GM18868 (cell line): ENCODE measurements at regions not wholly inside any gene's neighbourhood (a gene's known extent, or its start where the extent isn't known, plus 50 kb on each side); places are given as distances from the start of the nearest gene placed in this dataset.

Source experiments
- ATAC-seq: cut with Tn5 transposase; IDR thresholded peaks from one replicate; pipeline ENCODE4 v1.9.1; 2021; ENCODE audit warnings: mild to moderate bottlenecking, moderate library complexity; ENCODE audit not compliant: unreplicated experiment

DNA sequence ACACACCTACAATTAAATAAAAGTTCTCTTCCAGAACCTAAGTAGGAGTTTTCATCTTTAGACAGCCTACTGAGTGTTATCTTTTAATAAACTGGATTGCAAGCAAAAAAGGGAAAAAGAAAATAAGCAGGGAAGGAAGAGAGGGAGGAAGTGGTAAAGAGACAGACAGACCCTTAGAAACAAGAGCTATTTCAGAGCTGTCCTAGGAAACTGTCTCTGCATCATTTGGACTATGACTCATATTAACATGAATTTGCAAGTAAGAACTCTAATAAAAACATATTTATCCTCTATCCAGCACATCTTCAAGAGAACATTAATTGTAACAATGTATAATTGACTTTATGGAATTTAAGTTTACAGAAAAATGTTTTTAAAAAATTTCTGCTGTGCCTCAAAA is 438.8 kb upstream of the USP15 start:
- ATAC-seq, result no peak

DNA sequence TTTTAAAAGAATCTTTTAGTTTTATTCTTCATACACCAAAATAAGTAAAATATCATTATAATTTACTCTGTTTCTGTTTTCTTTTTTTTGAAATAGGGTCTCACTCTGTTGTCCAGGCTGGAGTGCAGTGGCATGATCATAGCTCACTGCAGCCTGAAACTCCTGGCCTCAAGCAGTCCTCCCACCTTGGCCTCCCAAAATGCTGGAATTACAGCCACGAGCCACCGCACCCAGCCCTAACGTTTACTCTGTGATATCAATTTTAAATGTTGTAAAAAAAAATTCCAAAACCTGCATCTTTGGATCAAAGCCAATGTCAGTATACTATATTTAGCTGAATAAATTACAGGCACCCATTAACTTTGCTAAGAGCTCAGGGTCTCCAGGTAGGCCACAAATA is 437.1 kb upstream of the USP15 start:
- ATAC-seq, result no peak

DNA sequence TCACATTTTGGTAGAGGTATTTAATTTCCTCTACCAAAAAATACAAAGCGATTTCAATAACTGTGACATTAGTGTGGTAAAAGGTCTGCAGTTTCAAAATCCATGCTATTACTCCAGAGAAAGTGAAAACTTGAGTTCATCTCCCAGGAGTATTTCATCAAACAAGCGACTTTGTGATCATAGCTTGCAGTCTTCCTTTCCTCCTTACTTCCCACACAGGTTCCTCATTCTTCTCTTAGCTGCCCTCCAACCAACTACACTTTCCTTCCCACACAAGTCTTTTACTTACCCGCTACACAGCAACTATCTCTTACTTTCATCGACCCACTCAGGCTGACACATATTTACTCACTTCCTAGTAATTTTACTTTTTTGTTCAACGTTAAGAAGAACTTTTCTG is 413.4 kb upstream of the USP15 start:
- ATAC-seq, result no peak

DNA sequence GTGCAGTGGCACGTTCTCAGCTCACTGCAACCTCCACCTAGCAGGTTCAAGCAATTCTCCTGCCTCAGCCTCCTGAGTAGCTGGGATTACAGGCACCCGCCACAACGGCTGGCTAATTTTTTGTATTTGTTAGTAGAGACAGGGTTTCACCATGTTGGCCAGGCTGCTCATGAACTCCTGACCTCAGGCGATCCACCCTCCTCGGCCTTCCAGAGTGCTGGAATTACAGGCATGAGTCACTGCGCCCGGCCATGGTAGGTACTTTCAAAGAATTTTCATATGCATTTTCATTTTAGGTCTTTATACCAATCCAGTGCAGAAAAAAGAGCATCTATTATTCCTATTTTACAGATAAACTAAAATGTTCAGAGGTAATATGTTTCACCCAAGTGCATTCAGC is 411.3 kb upstream of the USP15 start:
- ATAC-seq, result no peak

DNA sequence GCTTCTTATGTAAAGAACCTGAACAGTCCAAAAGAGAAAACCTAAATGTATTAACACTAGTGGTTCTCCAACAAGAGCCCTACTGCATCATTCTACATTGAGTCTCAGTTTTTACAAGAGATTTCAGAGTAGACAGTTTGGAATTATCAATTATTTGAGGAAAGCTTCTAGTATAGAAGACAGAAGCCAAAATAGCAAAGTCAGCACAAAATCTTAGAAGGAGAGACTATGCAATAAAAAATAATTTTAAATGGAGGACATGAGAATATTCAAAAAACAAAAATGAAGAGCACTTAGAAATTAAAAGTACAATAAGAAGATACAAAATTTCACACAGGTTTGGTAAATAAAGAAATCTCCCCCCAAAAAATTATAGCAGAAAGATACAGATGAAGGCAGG is 406.3 kb upstream of the USP15 start:
- ATAC-seq, result no peak

DNA sequence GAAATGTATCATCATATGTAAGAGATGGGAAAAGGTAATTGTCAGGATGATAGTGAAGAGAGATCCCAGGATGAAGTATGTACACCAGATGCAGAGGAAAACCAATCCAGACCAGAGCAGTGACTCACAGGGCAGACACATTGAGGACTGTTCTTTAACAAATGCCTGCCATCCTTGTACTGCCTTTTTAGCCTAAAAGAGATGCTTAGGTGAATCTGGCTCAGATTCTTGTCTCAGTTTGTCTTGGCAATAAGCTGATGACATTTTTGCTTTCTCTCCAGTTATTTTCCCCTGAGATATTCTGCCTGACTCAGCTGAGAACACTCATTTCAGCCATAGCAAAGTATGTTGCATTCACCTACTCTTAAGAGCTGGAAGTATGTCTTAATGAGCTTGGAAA is 405.3 kb upstream of the USP15 start:
- ATAC-seq, result no peak

DNA sequence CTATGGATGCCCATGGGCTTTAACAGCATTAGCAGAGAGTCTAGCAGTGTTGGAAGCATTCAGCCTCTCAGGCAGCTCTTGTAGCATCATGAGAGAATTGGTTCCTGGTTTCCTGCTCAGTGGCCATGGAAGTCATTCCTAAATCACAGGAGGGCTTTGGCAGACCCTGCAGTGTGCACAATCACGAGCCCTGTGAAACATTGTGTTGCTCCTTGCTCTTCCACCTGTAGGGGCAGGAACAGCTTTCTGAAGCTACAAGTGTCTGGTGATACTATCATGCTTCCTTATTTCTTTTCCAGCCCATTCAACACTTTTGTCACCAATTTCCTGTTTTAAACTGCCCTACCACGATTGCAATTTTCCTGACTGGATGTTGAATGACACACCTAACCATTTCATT is 402.2 kb upstream of the USP15 start:
- ATAC-seq, result no peak

DNA sequence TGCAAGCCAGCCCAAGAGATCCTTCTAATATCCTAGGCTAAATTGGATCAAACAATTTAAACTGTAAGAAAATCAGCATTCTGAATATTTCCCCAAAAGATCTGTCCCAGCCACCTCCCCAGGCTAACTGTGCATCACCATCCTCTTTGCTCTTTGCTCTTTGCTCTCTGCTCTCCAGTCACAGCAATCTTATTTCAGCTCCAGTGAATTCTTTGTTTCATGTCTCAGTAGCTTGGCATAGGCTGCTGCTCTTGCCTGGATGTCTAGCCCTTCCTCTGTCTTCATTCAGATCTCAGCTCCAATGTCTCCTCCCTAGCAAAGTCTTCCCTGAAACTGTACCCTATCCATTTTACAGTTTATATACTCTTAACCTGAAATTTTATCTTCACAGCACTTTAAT is 399.8 kb upstream of the USP15 start:
- no peak for ATAC-seq

DNA sequence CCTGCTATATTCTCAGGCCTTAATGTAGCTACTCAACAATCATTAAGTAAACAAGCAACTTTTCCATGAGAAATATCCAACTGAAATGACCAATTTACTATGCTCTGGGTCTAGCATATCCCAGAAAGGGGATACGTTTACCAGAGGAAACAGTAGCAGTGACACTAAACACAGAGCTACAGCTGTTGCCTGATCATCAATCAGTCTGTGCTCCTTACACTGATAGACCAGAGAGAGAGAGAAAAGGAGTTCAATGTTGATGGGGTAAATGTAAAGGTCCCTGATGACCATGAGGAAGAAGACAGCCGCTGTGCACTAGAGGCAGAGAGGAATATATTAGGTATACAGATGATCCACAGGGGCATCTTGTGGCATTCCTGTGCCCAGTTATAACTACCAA is 397.2 kb upstream of the USP15 start:
- ATAC-seq, result no peak

DNA sequence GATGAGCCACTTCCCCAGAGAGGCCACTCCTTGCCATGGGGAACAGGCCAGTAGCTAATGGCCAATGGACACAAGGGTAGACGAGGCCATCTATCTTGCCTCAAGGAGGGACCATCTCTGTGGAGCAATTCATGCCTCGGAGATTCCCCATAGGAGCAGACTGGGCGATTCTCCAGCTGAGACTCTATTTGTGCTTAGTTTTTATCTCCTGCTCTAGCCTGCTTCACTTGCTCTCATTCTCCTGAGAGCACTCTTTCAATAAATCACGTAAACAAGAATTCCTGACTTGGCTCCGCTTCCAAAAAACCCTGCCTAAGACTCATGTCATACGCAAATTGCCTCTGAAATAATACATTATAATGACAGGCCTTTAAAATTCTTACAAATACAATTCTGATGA is 396.4 kb upstream of the USP15 start:
- no peak for ATAC-seq

DNA sequence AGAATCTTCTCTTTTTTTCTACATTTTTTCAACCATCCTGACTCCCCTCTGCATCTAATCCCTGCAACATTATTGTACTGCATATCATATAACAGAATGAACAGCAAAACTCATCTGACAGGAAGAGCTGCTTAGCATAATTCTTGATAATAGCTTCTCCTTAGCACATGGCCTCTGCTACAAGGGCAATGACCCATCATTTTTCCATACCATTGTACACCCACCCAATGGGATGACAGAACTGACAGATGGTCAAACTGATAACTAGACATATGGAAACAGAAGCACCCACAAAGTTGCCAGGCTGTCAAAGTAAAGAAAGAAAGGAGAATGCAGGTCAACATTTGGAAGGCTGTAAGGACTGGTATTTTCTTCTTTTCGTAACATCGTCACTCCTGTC is 390.4 kb upstream of the USP15 start:
- no peak for ATAC-seq

DNA sequence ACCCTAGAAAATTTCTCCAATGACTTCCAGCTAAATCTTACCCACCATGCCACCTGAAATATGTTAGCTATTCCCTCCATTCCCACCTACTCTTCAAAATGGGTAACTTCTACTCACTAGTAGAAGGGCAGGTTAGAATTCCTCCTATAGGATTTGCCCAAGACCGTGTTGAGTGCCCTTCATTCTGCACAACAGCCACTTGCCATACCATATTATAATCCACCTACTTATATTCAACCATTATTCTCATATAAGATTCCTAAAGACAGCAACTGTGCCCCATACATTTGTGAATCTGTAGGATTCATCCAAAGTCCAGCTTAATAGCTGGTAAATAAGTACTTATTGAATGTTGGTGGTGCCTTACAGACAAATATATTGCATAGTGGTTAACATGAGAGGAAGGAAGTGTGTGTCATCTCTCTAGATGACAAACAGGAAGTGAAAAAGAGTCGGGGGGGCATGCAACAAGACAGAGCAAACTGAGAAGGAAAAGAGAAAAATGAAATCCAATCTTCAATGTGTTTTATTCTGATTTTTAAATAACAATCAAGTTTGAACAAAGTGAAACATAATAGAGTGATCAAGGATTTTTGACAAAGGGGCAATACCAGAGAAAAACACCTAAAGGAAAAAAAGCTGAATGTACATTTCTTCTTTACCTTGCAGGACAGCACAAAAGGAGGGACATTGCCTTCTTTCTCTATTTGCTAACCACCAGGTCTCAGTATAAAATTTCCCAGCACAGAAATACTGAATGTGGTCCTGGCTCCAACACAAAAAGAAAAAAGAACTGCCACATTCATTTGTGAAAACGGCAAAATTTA is 389.3 kb upstream of the USP15 start:
- ATAC-seq, result peak; percentile 91

DNA sequence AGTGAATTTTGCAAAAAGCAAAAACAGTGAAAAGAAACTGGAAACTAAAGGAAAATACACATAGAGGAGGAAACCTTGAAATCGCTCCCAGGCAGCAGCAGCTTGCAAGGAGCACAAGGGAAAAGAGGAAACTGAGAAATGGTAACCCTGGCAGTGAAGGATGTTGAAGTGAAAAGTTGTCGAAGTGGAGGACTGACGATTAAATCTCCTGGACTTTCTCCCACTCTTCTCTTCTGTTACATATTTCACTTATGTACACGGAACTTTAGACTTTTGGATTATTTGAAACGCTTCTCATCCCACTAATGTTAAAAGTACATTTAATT is 388.8 kb upstream of the USP15 start:
- no peak for ATAC-seq

DNA sequence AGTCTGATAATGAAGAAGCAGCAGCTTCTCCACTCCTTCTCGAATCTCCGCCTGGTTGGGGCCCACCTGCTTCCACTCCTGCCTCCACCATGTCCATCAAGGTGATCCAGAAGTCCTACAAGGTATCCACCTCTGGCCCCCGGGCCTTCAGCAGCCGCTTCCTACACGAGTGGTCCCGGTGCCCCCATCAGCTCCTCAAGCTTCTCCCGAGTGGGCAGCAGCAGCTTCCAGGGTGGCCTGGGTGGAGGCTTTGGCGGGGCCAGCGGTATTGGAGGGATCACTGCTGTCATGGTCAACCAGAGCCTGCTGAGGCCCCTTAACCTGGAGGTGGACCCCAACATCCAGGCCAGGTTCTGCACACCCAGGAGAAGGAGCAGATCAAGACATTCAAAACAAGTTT is 381.0 kb upstream of the USP15 start:
- ATAC-seq, result no peak

DNA sequence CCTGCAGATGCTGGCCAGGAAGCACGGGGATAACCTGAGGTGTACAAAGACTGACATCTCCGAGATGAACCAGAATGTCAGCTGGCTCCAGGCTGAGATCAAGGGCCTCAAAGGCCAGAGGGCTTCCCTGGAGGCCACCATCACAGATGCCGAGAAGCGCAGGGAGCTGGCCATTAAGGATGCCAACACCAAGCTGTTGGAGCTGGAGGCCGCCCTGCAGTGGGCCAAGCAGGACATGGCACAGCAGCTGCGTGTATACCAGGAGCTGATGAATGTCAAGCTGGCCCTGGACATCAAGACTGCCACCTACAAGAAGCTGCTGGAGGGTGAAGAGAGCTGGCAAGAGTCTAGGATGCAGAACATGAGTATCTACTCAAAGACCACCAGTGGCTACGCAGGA is 380.0 kb upstream of the USP15 start:
- ATAC-seq, result no peak

DNA sequence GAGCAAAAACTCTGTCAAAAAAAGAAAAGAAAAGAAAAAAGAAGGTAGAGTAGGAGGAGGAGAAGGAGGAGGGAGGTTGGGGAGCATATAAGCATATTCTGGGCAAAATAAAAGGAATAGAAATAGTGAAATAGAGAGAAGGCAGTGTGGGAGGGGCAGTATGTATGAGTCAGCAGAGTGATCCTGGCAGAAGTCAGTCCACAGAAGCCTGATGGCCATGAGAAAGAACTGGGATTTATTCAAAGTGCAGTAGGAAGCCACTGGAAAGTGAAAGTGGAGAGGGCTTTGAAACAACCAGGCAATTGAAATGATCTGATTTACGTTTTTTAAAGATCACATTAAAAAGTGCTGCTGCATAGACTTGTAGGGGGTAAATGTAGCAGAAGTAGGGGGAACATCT is 368.6 kb upstream of the USP15 start:
- ATAC-seq, result no peak

DNA sequence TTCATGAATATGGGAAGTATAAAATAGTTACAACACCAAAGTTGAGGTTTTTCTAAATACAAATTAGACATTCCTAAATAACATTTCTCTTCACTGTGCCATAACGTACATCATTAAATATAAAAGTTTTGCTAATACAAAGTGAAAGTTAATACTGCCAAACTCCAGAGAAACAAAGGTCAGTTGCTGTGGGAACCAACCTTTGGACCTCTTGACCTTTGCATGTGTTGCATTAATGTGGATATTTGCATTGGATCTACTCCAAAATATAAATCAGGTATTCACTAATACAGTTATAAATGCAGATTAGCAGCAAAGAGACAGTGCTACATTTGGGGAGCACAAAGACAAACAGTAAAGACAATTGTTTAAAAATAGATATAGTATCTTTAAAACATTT is 366.0 kb upstream of the USP15 start:
- no peak for ATAC-seq

DNA sequence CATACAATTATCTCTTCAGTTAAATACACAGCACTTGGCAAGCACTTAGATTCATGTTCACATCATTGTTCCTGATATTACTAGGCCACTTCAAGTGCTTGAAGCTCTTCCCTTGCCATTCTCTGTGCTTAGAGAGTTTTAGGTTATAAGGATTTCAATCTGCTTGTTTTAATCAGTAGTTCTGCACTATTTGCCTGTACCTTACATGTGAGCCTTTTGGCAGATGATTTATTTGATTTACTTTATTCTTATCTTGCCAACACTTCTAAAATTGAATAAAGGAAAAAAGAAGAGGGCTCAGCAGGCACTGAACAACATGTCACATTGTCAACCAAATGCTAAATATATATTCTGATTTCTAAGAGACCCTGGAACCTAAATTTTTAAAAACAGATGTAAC is 363.8 kb upstream of the USP15 start:
- ATAC-seq, result no peak

DNA sequence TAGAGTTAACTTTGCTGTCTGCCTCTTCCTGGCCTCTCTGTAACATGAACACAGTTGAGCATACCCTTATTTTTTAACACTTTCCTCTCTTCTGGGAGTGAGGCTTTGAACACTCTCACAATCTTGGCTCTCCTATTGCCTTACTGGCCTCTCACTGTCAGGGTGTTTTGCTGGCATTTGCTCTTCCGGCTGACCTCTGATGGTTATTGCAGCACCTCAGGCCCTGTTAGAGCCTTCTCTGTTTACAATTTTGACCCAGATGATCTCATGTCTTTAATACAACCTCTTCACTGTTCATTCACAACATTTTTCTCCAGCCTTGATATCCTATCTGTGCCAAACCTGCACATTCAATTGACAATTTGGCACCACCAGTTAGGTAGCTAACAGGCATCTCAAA is 357.8 kb upstream of the USP15 start:
- no peak for ATAC-seq

DNA sequence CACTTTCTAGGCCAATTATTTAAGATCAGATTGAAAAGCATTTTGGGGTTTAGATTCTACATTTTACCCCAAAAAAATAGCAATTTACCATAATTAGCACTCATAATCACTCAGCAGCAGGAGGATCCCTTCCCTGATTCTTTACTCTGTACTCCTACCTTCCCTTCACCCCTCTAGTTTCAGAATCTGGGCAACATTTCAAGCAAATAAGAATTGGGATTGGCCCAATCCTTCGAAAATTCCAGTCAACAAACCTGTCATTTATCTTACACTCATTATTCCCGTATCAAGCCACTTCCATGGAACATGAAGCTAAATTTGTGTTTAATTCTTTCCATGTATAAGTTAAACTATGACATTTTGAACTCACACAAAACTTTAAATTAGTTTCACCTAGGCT is 349.1 kb upstream of the USP15 start:
- no peak for ATAC-seq

DNA sequence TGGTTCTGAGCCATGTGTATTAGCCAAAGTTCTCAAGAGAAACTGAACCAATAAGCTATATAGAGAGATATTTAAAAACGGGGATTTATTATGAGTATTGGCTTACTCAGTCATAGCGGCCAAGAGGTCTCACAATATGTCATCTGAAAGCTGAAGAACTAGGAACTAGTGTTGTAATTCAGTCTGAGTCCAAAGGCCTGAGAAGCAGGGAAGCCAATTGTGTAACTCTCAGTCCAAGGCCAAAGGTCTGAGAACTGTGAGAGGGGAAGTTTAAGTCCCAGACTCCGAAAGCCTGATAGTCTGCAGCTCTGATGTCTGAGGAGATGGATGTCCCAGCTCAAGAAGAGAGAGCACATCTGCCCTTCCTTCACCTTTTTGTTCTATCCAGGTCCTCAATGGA is 344.8 kb upstream of the USP15 start:
- no peak for ATAC-seq

DNA sequence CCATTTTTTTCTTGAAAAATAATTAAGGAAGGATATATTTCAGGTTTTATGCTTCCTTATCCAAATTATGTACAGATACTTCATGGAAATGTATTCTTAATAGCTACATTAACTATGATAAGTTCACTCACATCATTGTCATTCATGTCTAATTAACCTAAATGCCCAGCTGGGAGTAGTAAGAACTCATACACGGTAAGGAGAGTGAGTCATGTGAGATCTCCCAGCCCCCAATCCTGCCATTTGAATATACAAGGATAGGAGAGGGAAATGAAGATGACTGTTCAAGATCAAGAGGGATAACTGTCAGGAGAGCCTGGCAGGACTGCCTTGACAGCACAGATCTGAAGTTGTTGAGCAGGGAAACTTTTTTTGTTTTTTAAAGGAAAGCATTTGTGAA is 343.4 kb upstream of the USP15 start:
- no peak for ATAC-seq

DNA sequence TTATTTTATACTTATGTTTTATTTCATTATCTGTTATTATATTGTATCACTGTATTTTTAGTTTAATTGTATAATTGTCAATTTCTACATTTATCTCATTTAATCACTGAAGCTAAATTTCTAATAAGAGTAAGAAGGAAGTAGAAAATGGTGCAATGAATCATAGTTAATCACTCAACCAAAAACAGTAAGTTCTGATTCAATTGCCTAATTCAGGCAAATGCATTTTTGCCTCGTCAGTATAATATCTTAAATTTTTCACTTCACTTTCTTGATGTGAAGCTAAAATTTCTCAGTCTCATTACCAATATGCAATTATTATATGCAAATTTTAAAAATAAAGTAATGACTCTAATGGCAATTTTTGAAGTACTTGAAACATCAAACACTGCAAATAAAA is 340.5 kb upstream of the USP15 start:
- ATAC-seq, result no peak

DNA sequence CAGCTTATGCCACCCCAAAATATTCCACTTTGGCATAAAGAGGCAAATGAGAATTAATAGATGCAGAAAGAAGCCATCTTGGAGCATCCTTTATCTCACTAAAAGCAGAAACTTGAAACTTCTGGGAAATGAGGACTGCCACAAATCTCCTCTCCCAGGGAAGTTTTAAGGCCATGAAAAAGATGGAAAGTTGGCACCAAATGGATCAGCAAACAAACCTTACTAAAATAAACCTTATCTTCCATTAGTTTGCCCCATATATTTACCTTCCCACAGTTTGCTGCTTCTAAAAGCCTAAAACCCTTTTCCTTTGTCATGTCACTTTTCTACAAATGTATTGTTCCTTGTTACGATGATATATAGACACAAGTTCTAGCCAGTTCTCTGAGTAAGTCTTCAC is 340.0 kb upstream of the USP15 start:
- no peak for ATAC-seq
